AG10803 (cell line): ENCODE measurements at regions not wholly inside any gene's neighbourhood (a gene's known extent, or its start where the extent isn't known, plus 50 kb on each side); places are given as distances from the start of the nearest gene placed in this dataset.
A peak's percentile ranks its signal among the peaks of the same experiment; 100 is the strongest.

Experiments used
- DNase-seq: peaks from one replicate; pipeline ENCODE4 v3.0.0; 2010; ENCODE audit warnings: low read depth
- H3K4me3 ChIP-seq: 2 replicates; pipeline ENCODE4 v1.5.1; 2011; ENCODE audit warnings: mild to moderate bottlenecking, low read length, control low read depth
- CTCF ChIP-seq: conservative IDR thresholded peaks from 2 replicates; pipeline ENCODE4 v1.5.1; 2011; ENCODE audit warnings: mild to moderate bottlenecking, low read length, control low read depth, inconsistent platforms

- DNase-seq = no peak
- H3K4me3 ChIP-seq = no peak overlapping the region
- TF ChIP-seq CTCF = no peak
Observed at GRCh38 chr10:76763376-76763775, 874.2 kb downstream of the KCNMA1 start.

GRCh38 chr10:76759681-76760080, 877.9 kb downstream of the KCNMA1 start:
- TF ChIP-seq CTCF = no peak

GRCh38 chr10:76743169-76743568, 894.4 kb downstream of the KCNMA1 start:
- DNase-seq = peak; percentile 49
- TF ChIP-seq CTCF = no peak
- H3K4me3 ChIP-seq = no peak overlapping the region

More at GRCh38 chr10:76759681-76760080, 877.9 kb downstream of the KCNMA1 start:
- H3K4me3 ChIP-seq = no peak overlapping the region
- DNase-seq = no peak

- no peak for TF ChIP-seq CTCF
- no peak overlapping the region for H3K4me3 ChIP-seq
- DNase-seq = no peak
Observed at GRCh38 chr10:76740514-76740913, 897.1 kb downstream of the KCNMA1 start.

- no peak for TF ChIP-seq CTCF
- no peak overlapping the region for H3K4me3 ChIP-seq
- DNase-seq = no peak
Observed at GRCh38 chr10:76738991-76739390, 898.6 kb downstream of the KCNMA1 start.

GRCh38 chr10:76736815-76737618, 900.6 kb downstream of the KCNMA1 start:
- no peak for TF ChIP-seq CTCF
- no peak overlapping the region for H3K4me3 ChIP-seq
- DNase-seq = peak; percentile 18

GRCh38 chr10:76736392-76736791, 901.2 kb downstream of the KCNMA1 start:
- no peak for TF ChIP-seq CTCF
- H3K4me3 ChIP-seq = no peak overlapping the region
- DNase-seq = no peak
